Muscle of arm (tissue), 1 donor: ENCODE measurements at regions not wholly inside any gene's neighbourhood (a gene's known extent, or its start where the extent isn't known, plus 50 kb on each side); places are given as distances from the start of the nearest gene placed in this dataset.

Source experiments
- DNase-seq: peaks from one replicate; pipeline ENCODE4 v3.0.0-alpha.2; 2013

DNA sequence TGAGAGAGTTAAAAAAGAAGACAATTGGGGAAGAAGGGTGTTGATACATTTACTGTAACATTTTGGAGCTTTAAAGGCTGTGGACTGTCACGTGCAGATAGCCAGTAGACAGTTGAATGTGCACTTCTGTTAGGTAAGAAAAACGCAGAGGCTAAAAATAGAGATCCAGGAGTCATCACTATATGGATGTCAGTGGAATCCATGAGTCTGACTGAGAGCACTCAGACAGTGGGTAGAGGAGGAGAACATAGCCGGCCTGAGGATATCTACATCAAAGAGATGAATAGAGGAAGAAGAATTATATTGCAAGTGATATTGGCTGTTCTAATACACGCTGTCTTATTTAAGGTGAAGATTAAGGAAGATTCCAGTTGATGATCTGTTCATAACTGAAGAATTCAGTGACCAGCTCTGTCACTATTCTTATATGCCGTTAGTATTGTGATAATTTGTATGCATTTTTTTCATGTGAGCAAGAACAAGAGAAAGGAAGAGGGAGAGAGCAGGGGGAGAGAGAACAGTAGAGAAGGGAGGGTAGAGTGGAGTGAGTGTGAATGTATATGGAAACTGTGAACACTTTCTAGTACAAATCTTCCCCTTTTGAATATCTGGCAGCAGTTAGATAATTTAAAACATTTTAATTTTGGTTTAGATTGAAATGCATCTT, 344.8 kb downstream of the CHRM3 start:
- DNase-seq = no peak

DNA sequence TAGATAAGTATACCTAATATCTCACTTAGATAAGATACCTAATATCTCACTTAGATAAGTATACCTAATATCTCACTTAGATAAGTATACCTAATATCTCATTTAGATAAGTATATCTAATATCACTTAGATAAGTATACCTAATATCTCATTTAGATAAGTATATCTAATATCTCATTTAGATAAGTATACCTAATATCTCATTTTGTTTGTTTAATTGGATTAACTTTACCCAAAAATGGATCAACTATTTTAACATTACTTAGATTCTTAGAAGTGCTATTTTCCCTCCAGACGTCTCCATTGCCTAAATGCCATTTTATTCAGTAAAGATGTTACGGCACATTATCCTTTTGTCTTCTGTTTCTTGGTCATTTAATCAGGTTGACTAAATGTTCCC, 346.4 kb downstream of the CHRM3 start:
- no peak for DNase-seq

DNA sequence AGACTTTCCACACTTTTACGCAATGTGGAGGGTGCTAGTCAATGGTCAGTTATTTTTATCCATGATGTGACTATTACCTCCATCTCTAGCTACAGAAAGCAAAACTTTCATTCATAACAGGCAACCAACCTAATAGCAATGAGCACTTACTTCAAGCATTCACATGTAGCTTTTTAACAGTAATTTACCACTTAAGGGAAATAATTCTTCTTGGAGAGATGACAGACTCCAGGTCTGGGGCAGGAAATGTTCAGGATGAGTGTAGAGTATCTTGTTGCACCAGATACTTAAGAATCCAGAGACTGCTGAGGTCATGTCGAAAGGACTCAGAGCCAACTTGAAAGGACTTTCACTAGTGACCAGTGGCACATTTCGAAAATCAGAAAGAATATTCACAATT, 347.6 kb downstream of the CHRM3 start:
- no peak for DNase-seq

DNA sequence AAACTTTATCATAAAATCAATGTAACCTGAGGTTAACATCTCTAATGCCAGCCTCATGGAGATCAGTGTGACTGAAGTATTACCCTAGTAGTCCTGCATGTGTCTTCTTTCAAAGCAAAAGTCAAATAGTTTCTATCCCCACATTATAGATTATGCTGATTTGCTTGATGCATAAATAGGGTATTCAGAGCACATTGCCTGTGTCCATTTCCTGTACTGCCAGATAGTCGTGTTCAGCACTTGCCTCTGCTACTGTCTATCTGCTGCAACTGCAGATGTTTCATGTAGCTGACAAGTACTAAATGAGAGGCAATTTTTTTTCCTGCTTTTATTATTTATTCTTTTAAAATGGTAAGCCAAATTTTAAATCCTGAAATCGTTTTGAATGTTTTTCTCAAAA, 348.7 kb downstream of the CHRM3 start:
- no peak for DNase-seq

DNA sequence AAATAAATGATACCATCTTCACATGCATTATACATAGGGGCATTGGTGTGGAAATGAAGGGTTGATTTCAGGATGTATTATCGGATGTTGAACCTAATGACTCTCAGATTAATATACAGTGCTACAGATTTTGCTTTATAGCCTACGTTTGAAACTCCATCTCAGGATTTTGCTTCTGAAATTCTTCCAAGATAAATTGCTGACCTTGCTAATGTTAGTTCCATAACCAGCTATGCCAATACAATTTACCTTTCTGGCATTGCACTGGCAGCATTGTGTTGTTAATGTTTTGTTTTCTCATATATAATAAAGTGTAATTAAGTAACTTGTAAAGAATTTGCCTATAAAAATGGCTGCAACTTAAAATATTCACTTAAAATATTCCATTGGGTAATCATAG, 350.1 kb downstream of the CHRM3 start:
- DNase-seq = no peak

DNA sequence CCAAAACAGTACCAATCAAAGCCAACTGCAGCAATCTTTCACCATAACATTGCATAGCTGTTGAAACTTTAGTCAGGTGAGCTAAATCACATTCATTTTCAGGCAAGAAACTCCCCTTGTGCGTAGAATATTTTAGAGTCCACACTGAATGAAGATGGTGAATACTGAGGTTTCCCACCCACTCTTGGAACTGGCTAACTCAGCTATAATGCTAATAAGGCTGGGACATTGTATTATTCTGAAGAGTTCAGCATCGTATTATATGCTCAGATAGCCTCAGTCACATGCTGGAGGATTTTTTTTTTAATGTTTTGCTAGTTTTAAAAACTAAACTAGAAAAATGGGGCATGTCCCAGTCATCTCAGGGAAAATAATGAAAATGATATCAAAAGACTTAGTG, 352.3 kb upstream of the FMN2 start:
- DNase-seq = no peak

DNA sequence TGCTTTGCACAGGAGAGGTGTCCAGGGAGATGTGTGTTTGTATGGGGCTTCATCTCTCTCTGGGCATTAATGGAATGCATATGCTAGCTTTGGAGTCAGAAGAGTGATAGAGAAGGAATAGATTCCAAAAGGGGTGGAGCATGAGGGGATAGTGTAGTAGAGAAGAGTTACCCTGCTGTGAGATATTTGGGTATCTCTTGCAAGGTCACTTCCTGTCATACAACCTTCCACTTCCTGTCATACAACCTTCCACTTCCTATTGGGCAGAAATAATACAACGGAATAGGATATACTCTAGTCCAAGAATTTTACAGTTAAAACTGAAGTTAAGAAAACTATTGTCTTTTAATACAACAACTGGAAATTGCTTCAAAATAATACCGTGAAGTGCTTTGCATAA, 351.8 kb upstream of the FMN2 start:
- no peak for DNase-seq

DNA sequence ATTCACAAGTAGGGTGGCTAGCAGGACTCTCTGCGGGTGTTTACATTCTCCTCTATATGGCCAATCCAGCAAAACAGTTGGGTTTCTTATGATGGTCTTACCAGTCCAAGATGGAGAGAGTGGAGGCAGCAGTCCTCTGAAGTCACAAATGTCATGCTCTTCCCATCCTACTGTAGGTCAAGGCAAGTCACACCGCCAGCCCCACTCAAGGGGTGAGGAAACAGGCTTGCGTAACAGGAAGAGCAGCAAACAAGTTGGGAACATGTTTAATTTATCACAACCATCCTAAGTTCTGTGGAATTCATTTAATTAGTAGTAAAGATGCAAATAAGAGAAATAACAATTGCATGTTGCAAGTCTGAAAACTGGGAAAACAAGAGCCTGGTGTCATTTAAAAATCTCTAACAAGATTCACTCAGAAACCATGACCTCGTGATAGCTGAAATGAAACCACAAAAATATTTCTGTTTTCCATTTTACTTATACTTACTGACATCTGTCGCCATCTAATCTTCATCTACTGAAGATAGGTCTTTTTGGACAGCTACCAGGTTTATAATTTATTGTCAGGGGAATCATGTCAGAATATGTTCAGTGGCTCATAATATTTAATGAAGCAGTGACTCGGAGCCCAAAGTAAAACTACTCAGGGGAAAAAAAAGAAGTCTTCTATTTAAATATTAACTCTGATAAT, 349.1 kb upstream of the FMN2 start:
- DNase-seq = no peak

DNA sequence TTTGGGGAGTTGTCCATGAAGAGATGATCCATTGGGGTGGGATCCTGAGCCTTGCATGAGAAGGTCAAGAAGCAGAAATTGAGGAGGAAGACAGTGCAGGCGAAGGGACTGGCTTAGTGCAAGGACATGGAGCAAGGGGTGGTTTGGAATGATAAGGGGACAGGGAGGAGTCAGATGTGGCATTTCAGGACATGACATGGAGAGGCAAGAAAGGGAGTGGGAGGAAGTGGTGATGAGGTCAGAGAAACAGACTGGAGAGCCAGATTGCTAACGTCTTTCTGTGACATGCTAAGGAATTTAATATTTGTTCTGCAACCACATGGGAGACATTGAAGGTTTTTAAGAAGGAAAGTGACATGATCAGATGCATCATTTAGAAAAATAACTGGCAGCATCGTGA, 346.8 kb upstream of the FMN2 start:
- no peak for DNase-seq

DNA sequence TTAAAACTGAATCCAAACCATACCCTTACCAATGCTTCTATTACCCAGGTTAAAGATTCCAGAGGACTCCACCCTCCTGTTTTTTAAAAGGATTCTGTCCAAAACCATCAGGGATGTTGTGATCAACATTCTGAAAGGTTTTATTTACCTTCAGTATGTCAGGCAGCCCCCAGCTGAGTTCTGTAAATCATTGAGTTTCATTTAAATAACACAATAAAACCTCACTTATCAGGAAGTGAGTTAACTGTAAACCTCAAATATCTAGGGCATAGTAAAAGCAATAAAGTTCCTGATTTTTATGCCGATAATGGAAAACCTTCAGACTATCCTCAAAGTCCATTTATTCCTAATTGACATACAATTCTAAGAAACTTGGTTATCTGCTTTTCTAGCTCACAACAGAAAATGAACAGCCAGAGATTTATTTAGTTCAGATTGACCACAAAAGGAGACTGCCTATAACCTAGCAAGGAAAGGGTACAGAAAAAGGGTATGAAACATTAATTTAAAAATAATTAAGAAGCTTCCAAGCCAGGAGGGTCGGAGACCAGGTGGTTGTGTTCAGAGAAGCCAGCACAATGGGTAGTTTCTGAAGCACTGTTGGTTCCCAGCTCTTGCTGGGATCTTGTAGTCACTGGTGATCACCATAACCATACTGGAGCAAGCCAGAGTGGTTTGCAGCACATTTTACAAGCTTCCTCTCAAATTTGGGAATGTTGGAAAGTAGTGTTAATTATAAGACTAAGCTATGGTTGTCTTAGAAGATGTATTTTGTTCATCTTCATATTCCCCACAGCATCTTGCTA, 336.4 kb upstream of the FMN2 start:
- DNase-seq = no peak

DNA sequence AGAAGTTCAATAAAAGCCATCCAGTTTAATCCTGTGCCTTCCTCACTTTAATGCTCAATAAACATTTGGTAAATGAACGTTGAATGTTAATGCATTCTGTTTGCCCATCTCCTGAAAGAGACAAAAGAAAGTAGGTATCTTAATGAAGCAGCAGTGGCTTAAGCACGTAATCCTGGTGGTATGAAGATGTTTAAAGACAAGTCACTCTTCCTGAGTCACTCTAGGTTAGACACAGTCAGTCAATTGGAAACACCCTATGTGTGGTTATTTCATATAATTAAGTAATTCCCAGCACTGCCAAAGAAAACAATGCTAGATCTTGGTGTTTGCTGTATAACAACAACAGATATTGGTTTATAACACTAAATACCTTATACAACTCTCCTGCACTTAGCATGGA, 334.0 kb upstream of the FMN2 start:
- DNase-seq = no peak

DNA sequence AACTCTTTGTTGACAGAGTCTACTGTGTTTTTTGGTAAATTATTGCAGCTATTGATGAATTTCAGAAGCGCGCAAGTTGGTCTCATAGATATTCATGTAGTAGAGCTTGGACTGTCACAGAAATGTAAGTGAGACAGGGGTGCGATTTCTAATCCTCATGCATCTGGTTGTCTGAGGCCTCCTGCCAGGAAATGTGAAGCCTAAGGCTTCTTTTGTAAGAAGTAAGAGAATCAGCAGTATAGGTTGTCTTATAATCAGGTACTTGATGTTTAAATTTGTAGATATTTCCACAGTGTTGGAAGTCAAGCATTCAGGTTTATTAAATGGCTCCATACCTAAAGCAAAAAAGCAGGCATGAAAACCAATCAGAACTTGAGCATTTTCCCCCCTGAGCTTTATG, 332.9 kb upstream of the FMN2 start:
- no peak for DNase-seq

DNA sequence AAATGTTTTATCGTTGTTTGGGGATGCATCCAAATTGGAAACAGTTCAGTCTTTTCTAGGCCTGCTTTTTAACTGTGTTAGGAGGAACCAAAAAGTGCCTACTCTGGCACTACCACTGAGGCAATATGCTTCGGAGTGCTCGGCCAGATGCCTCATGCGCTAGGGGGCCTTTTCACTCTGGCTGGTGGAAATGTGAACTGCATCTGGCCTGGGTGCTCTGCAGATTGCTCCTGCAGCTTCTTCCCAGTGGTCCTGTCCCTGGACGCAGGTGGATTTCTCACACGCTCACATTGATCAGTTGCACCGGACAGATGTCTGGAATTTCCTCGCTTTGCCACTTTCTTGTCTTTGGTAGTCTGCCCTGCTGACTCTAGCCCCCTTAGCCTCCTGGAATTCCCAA, 330.2 kb upstream of the FMN2 start:
- DNase-seq = no peak

DNA sequence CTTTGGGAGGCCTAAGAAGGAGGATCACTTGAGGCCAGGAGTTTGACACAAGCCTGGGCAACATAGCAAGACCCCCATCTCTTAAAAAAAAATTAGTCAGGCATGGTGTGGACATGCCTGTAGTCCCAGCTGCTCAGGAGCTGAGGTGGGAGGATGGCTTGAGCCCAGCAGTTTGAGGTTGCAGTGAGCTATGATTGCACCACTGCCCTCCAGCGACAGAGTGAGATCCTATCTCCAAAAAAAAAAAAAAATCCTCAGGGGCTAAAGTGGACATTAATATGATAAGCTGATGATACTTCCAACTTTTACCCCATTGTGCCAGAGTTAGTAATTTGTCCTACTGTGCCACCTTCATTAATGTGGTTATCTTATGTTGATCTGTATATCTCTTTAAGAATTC, 327.8 kb upstream of the FMN2 start:
- DNase-seq = no peak

DNA sequence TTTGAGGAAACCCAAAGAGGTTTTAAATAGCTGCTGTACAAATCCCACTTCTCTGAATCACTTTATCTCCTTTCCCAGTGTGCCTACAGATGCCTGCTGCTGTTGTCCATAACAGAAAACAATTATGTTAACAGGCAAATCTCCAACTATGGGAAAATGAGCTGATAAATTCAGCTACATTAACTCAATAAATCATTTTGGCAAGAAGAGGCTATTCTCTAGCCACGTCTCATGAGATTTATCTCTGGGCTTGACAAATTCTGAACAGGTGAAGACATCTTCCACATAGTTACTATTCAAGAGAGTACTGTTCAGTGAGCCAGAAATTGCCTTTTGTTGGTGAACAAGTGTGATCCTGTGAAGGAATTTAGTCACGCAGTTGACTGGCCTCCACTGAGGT, 327.1 kb upstream of the FMN2 start:
- no peak for DNase-seq

DNA sequence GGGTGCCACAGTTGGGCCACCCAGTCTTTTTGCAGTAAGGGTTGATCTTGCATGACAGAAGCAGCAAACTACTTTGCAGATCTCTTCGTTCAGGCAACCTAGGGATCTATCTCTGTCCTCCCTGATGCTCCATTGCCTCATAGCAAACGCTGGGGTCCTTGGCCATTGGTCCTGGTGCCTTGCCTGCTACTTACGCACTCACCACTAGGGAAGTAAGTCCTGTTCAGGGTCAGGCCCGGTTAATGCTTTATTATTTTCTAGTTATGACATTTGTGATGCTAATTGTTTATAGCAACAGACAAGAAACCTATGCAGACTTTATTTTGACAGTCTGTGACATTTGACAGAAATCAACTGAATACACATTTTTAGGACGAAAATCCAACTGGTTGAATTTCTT, 326.5 kb upstream of the FMN2 start:
- no peak for DNase-seq

DNA sequence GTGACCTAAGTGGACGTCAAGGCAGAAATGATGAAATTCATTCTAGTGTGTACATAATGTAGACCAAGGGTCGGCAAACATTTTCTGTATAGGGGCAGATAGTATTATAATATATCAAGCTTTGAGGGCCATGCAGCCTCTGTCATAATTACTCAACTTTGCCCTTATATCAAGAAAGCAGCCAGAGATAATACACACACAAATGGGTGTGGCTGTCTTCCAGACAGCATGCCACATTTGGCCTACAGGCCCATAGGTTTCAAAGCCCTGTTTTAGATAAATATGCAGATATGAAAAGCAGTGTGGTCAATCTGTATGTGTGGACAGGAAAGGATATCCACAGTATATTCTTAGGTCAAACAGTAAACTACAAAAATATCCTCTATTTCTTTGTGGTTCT, 320.1 kb upstream of the FMN2 start:
- no peak for DNase-seq

DNA sequence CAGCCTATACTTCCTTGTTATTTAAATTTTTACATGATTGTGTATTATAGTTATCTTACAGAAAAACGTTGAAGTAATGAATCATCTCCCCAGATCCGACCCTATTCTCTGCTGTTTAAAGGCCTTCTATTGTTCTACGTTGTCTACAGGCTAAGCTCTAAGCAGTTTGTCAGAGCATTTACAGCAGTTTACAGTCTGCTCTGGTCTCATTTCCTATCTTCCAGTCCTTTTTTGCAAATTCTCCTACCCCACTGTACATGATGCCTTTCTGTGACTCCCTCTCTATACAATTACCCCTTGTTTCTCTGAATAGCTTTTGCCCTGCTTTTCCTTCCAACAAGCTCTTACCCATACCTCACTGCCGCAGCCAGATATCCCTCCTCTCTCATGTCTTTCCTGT, 319.2 kb upstream of the FMN2 start:
- no peak for DNase-seq

DNA sequence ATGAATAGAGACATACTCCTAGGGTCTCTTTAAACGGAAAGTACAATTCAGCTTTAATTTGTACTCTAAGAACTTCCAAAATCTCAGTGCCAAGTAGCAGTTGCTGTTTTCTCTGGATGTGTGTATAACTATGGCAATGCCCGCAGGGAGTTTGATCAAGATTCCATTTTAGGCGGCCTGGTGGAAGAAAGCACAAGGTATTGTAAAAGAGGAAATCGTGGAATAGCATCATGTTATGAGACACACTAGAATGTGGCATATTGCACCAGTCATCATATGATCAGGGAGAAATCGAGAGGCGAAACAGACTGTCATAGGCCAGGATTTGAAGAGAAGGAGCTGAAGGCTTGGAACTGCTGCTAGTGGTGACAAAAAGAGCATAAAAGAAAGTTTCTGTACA, 316.2 kb upstream of the FMN2 start:
- no peak for DNase-seq

DNA sequence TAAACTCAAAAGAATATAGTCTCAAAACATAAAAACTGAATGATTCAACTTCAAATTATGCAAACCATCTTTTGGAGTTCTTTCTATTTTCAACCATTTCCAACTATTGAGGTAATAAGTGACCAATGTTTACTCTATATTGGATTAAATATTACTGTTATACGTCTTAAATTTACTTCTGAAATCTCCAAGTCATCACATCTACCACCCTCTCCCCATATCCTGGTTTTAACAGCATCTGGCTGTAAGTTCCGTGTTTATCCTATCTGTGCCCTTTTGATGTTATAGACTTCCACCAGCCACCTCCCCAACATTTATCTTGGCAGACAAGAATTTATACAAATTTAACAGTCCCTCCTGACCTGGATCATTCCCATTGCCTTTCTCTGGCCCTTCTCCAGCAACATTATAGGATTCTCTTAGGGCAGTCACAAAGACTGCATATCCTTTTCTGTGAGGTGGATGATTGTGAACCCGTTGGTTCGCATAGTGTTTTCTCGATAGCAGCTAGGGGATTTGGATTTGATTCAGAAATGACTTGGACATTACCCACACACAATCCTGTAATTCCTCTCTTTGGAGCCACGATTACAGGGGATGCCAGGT, 313.4 kb upstream of the FMN2 start:
- no peak for DNase-seq

DNA sequence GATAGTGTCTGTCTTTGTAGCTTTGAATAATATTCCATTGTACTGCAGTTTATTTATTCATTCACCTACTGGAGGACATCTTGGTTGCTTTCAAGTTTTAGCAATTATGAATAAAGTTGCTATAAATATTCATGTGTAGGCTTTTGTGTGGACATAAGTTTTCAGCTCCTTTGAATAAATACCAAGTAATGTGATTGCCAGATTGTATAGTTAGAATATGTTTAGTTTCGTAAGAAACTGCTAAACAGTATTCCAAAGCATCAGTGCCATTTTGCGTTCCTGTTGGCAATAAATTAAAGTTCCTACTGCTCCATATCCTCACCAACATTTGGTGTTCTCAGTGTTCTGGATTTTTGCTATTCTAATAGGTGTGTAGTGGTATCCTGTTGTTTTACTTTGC, 311.7 kb upstream of the FMN2 start:
- DNase-seq = no peak

DNA sequence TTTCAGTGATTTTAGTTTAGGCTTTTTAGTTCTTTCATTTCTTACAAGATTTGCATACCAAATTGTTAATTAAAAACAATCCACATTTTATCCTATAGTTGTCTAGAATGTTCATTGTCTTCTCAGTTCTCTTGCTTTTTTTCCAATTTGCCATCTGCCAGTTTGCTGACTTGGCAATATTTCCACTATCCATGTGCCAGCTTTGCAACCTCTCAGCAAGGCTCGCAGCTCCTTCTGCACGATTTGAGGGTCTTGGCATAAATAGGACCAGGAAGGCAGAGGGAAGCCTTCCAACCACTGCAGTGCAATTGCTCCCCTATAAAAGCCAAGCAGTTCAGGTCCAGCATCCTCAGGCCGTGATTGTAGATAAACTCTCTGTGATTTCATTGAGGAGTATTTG, 306.8 kb upstream of the FMN2 start:
- DNase-seq = no peak

DNA sequence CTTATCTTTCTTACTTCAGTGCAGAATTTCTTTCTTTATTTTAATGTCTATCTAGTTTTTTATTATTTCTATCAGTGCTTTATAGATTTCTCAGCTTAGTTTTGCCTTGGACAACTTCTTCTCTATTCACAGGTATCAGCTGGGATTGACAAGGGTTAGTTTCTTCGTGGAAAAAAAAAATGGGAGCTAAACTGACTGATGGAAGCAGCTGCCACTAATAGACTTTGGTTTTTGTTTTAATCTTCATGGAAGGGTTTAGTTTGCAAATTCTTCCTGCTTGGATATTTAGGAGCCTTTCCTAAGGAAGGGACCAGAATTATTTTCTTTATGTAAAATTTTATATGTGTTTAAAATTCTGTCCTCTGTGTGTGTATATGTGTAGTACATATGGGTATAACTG, 306.1 kb upstream of the FMN2 start:
- no peak for DNase-seq
